PFSK-1 (cell line): ENCODE measurements at regions not wholly inside any gene's neighbourhood (a gene's known extent, or its start where the extent isn't known, plus 50 kb on each side); places are given as distances from the start of the nearest gene placed in this dataset.

ENCODE experiments used
- FOXP2 ChIP-seq: optimal IDR thresholded peaks from 2 replicates; pipeline ENCODE3; 2011; ENCODE audit warnings: borderline replicate concordance, control low read depth, inconsistent platforms; ENCODE audit not compliant: insufficient read depth; ENCODE audit errors: extremely low read length, extremely low read depth
- POLR2AphosphoS5 ChIP-seq: IDR thresholded peaks from 2 replicates; pipeline ENCODE4 v1.6.1; 2012; ENCODE audit warnings: low read depth, mild to moderate bottlenecking, control low read depth, low read length, moderate library complexity
- SIN3A ChIP-seq: IDR thresholded peaks from 2 replicates; pipeline ENCODE4 v1.6.1; 2012; ENCODE audit warnings: mild to moderate bottlenecking, low read length, moderate library complexity, borderline replicate concordance; ENCODE audit not compliant: insufficient read depth
- TAF1 ChIP-seq: IDR thresholded peaks from 2 replicates; pipeline ENCODE4 v1.6.1; 2012; ENCODE audit warnings: low read length, control low read depth, borderline replicate concordance; ENCODE audit not compliant: insufficient read depth
- TF ChIP-seq, protein P1 (sequence below), 2 experiments: IDR thresholded peaks; 2 replicates each; pipeline versions ENCODE4 v1.6.1 to v1.8.0; 2011 to 2012; ENCODE audit warnings: low read depth in 2 of 2, low read length in 2 of 2, control low read depth in 1 of 2, inconsistent platforms in 1 of 2, mild to moderate bottlenecking in 1 of 2, moderate library complexity in 1 of 2; ENCODE audit not compliant: insufficient read depth in 1 of 2

DNA sequence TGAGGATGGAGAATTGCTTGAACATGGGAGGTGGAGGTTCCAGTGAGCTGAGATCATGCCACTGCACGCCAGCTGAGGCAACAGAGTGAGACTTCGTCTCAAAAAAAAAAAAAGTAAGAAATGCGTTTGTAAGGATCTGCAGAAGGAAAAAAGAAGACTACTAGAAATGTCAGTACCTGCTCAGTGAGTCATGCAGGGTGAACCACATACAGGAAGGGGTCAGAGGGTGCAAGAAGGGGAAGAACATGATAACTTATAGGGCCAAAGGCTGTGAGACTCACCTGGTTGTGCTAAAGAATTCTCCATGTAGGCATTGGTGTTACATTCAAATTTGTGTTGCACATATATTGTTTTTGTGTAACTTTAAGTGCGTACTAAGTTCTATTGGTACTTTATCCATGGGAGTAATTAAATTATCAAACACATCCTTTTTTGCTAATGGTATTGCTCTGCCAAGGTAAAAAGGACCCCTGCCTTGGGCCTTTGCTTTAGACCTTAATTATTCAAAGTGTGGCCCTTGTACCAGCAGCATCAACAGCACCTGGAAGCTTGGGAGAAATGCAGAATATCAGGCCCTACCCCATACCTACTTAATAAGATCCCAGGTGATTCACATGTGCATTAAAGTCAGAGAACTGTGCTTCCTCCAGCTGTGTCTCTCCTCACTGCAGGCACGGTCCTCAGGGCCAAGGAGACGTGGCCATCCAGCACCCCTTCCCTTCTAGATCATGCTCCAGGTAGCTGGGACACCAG, 96.4 kb upstream of the PPP2R5A start:
- TF ChIP-seq SIN3A (no peak), POLR2AphosphoS5 (no peak), FOXP2 (no peak), TAF1 (no peak)
- TF ChIP-seq, protein P1, sequence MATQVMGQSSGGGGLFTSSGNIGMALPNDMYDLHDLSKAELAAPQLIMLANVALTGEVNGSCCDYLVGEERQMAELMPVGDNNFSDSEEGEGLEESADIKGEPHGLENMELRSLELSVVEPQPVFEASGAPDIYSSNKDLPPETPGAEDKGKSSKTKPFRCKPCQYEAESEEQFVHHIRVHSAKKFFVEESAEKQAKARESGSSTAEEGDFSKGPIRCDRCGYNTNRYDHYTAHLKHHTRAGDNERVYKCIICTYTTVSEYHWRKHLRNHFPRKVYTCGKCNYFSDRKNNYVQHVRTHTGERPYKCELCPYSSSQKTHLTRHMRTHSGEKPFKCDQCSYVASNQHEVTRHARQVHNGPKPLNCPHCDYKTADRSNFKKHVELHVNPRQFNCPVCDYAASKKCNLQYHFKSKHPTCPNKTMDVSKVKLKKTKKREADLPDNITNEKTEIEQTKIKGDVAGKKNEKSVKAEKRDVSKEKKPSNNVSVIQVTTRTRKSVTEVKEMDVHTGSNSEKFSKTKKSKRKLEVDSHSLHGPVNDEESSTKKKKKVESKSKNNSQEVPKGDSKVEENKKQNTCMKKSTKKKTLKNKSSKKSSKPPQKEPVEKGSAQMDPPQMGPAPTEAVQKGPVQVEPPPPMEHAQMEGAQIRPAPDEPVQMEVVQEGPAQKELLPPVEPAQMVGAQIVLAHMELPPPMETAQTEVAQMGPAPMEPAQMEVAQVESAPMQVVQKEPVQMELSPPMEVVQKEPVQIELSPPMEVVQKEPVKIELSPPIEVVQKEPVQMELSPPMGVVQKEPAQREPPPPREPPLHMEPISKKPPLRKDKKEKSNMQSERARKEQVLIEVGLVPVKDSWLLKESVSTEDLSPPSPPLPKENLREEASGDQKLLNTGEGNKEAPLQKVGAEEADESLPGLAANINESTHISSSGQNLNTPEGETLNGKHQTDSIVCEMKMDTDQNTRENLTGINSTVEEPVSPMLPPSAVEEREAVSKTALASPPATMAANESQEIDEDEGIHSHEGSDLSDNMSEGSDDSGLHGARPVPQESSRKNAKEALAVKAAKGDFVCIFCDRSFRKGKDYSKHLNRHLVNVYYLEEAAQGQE (IDR thresholded peaks at IDR 0.05; ENCODE audit: insufficient read depth in 1 of 2, low read depth in 2 of 2, low read length in 2 of 2), result no peak

DNA sequence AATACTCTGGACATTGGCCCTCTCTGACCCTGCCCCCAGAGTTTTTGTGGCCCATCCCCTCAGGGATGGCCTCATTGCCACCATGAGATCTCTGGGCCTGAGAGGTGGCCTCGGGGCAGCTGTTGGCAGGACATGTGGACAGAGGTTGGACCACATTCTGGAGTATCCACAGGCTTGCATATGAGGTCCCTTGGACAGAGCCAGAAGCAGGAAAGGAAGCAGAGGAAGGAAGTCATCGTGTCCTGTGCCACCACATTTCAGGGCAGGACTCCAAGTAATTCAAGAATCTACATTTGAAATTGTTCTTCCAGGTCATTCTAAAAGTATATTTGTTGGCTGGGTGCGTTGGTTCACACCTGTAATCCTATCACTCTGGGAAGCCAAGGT, 95.9 kb upstream of the PPP2R5A start:
- no peak for TF ChIP-seq TAF1
- no peak for TF ChIP-seq SIN3A
- TF ChIP-seq FOXP2, result no peak

DNA sequence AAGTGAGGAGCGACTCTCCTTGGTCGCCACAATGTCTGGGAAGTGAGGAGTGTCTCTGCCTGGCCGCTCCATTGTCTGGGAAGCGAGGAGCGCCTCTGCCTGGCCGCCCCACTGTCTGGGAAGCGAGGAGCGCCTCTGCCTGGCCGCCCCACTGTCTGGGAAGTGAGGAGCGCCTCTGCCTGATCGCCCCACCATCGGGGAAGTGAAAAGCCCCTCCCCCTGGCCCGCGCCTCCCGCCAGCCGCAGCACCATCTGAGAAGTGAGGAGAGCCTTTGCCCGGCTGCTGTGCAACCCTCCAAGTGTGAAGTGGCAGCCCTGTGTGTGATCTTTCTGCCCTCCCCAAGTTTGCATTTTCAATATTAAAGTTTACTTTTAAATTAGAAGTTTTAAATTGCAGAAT, 95.0 kb upstream of the PPP2R5A start:
- TF ChIP-seq, protein P1 (IDR thresholded peaks at IDR 0.05; ENCODE audit: insufficient read depth in 1 of 2, low read depth in 2 of 2, low read length in 2 of 2), result no peak
- TF ChIP-seq SIN3A, result no peak
- no peak for TF ChIP-seq FOXP2
- TF ChIP-seq POLR2AphosphoS5, result no peak
- TF ChIP-seq TAF1, result no peak

DNA sequence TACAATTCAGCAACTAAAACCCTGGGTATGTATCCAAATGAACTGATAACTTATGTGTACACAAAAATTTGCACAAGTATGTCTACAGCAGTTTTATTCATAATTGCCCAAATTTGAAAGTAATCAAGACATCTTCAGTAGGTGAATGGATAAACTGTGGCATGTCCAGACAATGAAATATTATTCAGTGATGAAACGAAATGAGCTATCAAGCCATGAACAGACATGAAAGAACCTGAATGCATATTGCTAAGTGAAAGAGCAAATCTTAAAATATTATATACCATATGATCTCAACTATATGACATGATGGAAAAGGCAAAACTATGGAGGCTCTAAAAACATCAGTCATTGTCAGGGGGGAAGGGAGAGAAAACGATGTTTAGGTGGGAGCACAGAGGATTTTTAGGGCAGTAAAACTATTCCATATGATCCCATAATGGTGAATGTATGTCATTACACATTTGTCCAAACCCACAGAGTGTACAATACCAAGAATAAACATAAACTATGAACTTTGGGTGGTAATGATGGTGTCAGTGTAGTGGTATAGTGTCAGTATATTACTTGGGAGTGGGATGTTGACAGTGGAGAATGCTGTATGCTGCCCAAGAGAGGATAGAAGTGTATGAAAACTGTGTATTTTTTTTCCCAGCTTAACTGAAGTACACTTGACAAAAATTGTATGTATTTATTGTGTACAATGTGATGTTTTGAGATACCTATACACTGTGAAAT, 92.8 kb upstream of the PPP2R5A start:
- TF ChIP-seq, protein P1 (IDR thresholded peaks at IDR 0.05; ENCODE audit: insufficient read depth in 1 of 2, low read depth in 2 of 2, low read length in 2 of 2), result no peak
- no peak for TF ChIP-seq FOXP2
- no peak for TF ChIP-seq TAF1
- no peak for TF ChIP-seq SIN3A
- no peak for TF ChIP-seq POLR2AphosphoS5

DNA sequence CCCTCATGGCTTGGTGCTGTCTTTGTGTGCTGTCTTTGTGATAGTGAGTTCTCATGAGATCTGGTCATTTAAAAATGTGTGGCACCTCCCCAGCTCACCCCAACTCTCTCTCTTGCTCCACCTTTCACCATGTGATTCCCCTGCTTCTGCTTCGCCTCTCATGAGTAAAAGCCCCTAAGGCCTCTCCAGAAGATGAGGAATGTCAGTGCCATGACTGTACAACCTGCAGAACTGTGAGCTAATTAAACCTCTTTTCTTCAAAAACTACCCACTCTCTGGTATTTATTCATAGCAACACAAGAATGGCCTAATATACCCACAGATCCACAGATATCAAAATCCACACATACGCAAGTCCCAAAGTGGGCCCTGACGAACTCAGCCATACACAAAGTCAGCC, 88.9 kb upstream of the PPP2R5A start:
- TF ChIP-seq POLR2AphosphoS5 (no peak), TAF1 (no peak), SIN3A (no peak), FOXP2 (no peak)
- TF ChIP-seq, protein P1 (IDR thresholded peaks at IDR 0.05; ENCODE audit: insufficient read depth in 1 of 2, low read depth in 2 of 2, low read length in 2 of 2), result no peak
